Stimulated activated CD8-positive, alpha-beta memory T cell treated with anti-CD3 and anti-CD28 coated beads, Interleukin-4, amount 100 ng/mL, for 48 hours (primary cell): ENCODE measurements at regions not wholly inside any gene's neighbourhood (a gene's known extent, or its start where the extent isn't known, plus 50 kb on each side); places are given as distances from the start of the nearest gene placed in this dataset.

Source experiments
- DNase-seq: peaks from one replicate; pipeline ENCODE4 v3.0.0-alpha.2; 2020

DNA sequence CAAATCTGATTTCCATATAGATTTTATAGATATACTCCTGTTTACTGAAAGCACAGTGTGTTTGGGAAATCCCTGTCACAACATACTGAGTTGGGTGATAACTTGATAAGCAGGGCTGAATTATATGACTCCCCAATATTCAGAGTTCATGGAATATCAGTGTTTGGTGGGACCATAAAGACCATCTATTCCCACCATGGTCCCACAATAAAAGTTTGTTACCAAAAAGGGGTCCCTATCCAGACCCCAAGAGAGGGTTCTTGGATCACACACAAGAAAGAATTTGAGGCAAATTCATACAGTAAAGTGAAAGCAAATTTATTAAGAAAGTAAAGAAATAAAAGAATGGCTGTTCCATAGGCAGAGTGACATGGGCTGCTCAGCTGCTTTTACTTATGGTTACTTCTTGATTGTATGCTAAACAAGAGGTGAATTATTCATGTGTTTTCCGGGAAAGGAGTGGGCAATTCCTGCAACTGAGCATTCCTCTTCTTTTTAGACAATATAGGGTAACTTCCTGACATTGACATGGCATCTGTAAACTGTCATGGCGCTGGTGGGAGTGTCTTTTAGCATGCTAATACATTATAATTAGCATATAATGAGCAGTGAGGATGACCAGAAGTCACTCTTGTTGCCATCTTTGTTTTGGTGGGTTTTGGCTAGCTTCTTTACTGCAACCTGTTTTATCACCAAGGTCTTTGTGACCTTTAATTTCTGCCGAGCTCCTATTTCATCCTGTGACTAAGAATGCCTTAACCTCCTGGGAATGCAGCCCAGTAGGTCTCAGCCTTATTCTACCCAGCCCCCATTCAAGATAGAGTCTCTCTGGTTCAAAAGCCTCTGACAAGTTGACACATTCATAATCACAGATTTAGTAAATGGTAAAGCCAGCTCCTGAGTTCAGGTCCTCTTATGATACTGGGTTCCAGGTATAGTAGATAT, 240.6 kb upstream of the PDGFD start:
- DNase-seq = no peak

GRCh38 chr11:104402812-104403521, 239.0 kb upstream of the PDGFD start:
- DNase-seq = no peak

- no peak for DNase-seq
Observed at GRCh38 chr11:104394508-104394907, 230.6 kb upstream of the PDGFD start.

GRCh38 chr11:104390651-104391050, 226.7 kb upstream of the PDGFD start:
- no peak for DNase-seq

DNA sequence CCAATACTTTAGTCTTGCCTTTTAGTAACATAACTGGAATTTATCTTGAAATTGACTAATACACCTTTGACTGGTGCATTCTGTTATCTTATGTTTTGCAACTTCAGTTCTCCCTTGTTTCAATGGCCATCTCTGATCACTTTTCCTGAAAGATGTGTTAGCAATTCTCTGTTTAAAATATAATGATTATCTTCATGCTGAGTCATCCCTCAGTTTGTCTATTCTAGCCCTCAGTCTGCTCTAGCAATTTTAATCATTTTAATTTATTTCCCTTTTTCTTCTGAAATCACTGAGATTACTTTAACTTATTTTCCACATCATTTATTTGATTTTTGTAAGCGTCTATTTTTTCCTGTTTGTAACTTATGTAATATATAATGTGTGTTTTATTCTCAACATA, 221.9 kb upstream of the PDGFD start:
- DNase-seq = no peak

DNA sequence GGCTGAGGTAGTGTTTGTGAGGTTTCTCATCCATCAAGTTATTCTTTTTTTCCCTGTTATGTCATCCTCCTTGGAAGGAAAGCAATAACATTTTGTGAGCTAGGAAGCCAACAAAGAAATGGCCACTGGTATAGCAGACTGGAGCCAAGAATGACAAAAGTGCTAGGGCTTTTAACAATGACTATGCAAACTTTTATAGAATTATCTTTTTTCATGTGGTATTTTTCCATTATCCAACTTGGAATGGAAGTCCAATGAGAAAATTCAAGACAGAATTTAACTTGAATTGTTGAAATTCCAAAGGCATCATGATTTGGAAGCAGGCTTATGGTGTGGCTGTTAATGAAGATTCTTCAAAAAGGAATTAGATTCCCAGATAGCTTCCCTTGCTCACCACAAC, 216.4 kb upstream of the PDGFD start:
- DNase-seq = no peak

GRCh38 chr11:104372111-104372510, 208.2 kb upstream of the PDGFD start:
- no peak for DNase-seq

DNA sequence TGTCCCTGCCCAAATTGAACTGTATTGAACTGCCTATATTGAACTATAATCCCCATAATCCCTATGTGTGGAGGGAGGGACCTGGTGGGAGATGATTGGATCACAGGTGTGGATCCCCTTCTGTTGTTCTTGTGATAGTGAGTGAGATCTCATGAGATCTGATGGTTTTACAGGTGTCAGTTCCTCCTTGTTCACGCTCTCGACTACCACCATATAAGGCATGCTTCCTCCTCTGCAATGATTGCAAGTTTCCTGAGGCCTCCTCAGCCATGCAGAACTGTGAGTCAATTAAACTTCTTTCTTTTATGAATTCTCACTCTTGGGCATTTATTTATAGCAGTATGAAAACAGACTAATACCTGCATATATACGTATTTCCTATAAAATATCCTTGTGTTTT, 206.5 kb upstream of the PDGFD start:
- DNase-seq = no peak

- DNase-seq = no peak
Observed at GRCh38 chr11:104369761-104370160, 205.8 kb upstream of the PDGFD start.

GRCh38 chr11:104366321-104366734, 202.4 kb upstream of the PDGFD start:
- DNase-seq = no peak

- DNase-seq = no peak
Observed at GRCh38 chr11:104365676-104366075, 201.7 kb upstream of the PDGFD start.

- no peak for DNase-seq
Observed at GRCh38 chr11:104361975-104362374, 198.0 kb upstream of the PDGFD start.

DNA sequence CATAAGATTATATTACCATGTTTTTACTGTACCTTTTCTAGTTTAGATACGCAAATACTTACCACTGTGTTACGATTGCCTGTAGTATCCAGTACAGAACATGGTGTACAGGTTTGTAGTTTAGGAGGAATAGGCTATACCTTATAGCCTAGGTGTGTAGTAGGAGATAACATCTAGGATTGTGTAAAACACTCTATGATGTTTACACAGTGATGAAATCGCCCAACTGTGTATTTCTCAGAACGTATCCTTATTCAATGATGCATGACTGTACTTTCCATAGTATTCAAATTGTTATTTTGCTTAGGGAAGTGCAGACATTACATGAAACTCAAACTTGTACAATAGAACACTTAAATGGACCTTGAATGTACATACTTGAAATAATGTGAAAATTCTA, 188.1 kb upstream of the PDGFD start:
- DNase-seq = no peak

GRCh38 chr11:104343578-104343977, 179.6 kb upstream of the PDGFD start:
- no peak for DNase-seq

GRCh38 chr11:104340590-104340989, 176.6 kb upstream of the PDGFD start:
- DNase-seq = no peak

GRCh38 chr11:104339380-104339831, 175.5 kb upstream of the PDGFD start:
- DNase-seq = no peak

DNA sequence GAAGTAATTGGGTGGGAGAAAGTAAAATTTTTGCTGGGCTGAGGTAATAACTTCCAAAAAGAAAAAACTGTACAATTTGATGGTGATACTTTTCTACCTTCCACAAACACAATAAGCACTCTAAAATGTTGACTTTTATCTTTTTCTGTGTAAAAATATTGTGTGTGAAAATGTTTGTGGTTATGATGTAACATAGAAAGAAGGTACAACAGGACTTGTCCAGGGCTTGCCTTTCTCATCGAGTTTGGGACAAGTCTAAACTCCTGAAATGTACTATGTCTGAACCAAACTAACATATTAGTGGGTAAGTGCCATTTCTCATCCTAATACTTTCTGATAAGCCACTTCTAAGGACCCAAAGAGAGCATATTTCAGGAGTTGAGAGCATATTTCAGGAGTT, 174.2 kb upstream of the PDGFD start:
- no peak for DNase-seq

GRCh38 chr11:104337273-104337672, 173.3 kb upstream of the PDGFD start:
- DNase-seq = no peak

- no peak for DNase-seq
Observed at GRCh38 chr11:104333977-104334376, 170.0 kb upstream of the PDGFD start.

- DNase-seq = peak; percentile 25
Observed at GRCh38 chr11:104332110-104332509, 168.2 kb upstream of the PDGFD start.

DNA sequence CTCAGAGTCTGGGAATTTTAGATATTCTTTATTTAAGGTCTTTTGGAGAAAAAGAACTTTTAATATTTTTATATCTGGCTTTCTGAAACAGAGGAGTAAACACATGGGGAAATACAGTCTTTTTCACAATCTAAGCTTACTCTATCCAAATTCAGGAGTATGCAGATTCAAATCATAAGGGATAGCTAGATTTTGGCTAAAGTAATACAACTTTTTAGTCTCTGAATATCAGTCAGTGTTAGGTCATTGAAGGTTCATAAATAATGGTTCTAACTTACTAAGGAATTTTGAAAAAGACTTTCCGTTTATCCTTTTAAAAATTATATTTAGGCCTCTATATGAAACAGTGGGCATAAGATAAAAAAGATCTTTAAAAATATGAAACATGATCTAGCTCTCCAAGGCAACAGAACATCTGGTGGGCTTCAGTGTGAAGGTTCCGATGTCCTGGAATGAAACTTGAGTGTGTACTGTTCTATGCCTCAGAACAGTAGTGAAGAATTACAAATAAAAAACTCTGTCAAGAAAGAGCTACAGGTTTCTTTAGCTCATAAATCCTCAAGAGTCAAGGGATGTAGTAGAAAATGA, 165.2 kb upstream of the PDGFD start:
- no peak for DNase-seq

DNA sequence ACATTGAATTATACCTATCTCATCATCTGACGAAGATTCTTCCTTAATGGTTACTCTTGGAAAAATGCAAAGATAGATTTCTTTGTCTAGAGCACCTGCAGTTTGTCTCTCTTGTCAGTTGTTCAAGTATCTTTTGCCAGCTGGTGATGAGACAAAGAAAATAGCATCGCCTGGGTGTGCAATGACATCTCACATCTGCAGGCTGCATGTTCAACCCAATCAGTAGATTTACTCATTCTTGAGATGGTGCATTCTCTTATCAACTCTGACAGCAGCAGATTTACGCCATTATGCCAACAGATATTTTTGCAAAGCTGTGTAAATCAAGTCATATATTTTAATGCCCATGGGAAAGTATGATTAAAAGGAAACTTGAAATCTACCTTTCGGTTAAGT, 164.6 kb upstream of the PDGFD start:
- DNase-seq = no peak

DNA sequence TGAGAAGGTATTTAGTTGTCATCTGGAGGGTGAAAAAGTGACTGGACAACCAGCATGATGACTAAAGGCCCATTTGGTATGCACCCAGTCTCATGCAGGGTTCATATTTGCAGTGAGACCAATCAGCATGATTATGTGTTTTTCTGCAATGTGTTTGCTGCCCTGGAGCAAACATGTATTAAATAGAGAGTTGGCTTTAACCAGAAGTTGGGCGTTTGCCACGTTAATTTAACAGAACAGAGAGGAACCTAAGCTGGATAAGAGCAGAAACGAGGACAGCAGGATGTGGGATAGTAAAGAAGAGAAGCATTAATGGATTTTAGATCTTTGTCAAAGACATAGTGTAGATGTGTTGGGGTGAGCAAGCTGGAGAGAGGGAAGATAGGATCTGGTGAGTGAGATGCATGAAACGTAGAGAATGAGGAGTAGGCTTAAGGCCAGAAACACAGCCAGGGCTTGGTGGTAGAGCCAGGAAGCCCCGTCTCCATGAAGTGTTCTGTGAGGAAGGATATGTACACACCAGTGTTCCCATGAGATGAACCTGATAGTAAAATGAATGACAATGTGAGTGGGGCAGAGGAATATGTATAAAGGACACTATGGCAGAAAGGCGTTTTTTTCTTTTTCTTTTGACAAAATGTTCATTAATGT, 164.0 kb upstream of the PDGFD start:
- DNase-seq = no peak
